Cardiac fibroblast (primary cell): ENCODE measurements at regions not wholly inside any gene's neighbourhood (a gene's known extent, or its start where the extent isn't known, plus 50 kb on each side); places are given as distances from the start of the nearest gene placed in this dataset.
"Not testable (repeated sequence)": the region's sequence is repeated elsewhere in the genome, so short reads cannot be mapped to it uniquely, and the experiment has no call there.

ENCODE experiments used
- DNase-seq, 2 donors: peaks; one replicate each; pipeline versions ENCODE4 v3.0.0 to v3.0.0-alpha.2; 2010; ENCODE audit warnings: low read depth in 2 of 2
- H3K4me3 ChIP-seq, 2 donors: replicated peaks in 1 of 2; 1 replicate in 1 of 2; 2 replicates in 1 of 2; pipeline ENCODE4 v1.5.1; 2011; ENCODE audit warnings: low read depth in 2 of 2, low read length in 2 of 2, mild to moderate bottlenecking in 2 of 2, moderate library complexity in 1 of 2
- TF ChIP-seq, protein P1 (sequence below): IDR thresholded peaks from one replicate; pipeline ENCODE4 v1.5.1; 2011; ENCODE audit warnings: low read depth, mild to moderate bottlenecking, low read length, inconsistent platforms

- TF ChIP-seq, protein P1, sequence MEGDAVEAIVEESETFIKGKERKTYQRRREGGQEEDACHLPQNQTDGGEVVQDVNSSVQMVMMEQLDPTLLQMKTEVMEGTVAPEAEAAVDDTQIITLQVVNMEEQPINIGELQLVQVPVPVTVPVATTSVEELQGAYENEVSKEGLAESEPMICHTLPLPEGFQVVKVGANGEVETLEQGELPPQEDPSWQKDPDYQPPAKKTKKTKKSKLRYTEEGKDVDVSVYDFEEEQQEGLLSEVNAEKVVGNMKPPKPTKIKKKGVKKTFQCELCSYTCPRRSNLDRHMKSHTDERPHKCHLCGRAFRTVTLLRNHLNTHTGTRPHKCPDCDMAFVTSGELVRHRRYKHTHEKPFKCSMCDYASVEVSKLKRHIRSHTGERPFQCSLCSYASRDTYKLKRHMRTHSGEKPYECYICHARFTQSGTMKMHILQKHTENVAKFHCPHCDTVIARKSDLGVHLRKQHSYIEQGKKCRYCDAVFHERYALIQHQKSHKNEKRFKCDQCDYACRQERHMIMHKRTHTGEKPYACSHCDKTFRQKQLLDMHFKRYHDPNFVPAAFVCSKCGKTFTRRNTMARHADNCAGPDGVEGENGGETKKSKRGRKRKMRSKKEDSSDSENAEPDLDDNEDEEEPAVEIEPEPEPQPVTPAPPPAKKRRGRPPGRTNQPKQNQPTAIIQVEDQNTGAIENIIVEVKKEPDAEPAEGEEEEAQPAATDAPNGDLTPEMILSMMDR: no peak
- no peak for DNase-seq
- H3K4me3 ChIP-seq: no peak overlapping the region
Measured at GRCh38 chr7:52571026-52571425, 464.4 kb upstream of the POM121L12 start.

- DNase-seq: no peak
- TF ChIP-seq, protein P1: no peak
- no peak overlapping the region for H3K4me3 ChIP-seq
Measured at GRCh38 chr7:52569151-52569550, 466.3 kb upstream of the POM121L12 start.

GRCh38 chr7:52565974-52566373 lies 469.5 kb upstream of the POM121L12 start:
- no peak overlapping the region for H3K4me3 ChIP-seq
- TF ChIP-seq, protein P1: no peak
- no peak for DNase-seq

DNA sequence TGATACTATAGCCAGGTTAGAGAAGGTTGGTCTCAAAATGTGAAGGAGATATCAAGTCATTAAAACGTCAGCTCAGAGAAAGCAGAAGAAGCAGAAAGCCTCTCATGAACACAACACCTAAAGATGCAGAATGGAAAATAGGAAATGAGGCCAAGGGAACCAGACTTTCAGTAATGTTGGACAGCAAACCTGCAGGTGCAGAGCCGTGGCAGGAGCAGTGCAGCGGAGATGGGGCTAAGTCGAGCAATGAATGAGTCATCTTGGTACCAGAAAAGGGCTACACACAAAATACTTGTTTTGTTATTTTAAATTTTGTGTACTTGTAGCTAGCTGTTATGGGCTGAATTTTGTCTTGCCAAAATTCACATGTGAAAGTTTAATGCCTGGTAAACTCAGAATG lies 479.6 kb upstream of the POM121L12 start:
- no peak overlapping the region for H3K4me3 ChIP-seq
- no peak for DNase-seq
- TF ChIP-seq, protein P1: no peak

- TF ChIP-seq, protein P1: no peak
- H3K4me3 ChIP-seq: no peak overlapping the region
- DNase-seq: no peak
Measured at GRCh38 chr7:52547308-52547910, 488.0 kb upstream of the POM121L12 start.

DNA sequence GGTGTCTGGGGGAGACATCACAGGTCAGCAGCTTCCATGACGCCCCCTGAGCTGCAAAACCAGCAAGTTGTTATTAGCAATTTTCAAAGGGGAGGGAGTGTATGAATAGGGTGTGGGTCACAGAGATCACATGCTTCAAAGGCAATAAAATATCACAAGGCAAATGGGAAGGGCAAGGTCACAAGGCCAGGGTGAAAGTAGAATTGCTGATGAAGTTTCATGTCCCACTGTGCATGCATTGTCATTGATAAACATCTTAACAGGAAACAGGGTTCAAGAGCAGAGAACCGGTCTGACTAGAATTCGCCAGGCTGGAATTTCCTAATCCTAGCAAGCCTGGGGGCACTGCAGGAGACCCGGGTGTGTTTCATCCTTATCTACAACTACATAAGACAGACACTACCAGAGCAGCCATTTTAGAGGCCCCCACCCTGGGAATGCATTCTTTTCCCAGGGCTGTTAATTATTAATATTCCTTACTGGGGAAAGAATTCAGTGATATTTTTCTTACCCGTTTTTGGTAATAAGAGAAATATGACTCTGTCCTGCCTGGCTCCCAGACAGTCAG lies 494.2 kb upstream of the POM121L12 start:
- DNase-seq, H3K4me3 ChIP-seq: not testable (repeated sequence)

DNA sequence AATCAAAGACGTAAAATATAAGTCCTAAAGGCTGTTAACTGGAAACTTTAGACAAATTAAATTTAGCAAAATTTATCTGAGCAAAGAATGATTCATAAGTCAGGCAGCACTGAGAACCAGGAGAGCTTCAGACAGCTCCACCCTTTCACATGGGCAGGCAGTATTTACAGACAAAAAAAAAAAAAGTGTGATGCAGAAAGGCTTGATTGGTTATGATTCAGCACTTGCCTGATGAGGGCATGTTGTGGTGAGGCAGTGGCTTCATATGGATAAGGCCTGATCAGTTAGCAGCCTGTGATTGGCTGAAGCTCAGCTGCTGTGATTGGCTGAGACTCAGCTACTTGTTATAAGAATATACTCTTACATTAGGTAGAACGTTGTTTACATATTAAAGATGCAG lies 495.4 kb upstream of the POM121L12 start:
- no peak for DNase-seq
- H3K4me3 ChIP-seq: no peak overlapping the region

More for the DNA sequence above, 495.4 kb upstream of the POM121L12 start:
- TF ChIP-seq, protein P1: no peak
